MM.1S (cell line): ENCODE measurements at regions not wholly inside any gene's neighbourhood (a gene's known extent, or its start where the extent isn't known, plus 50 kb on each side); places are given as distances from the start of the nearest gene placed in this dataset.

Experiments used
- DNase-seq: peaks from one replicate; pipeline ENCODE4 v3.0.0-alpha.2; 2015
- H2AFZ ChIP-seq: fragments of 300-600 bp; sonication (generic); 2 replicates; pipeline ENCODE4 v1.6.0; 2016; ENCODE audit warnings: antibody characterized with exemption, low read length
- H3F3A ChIP-seq: fragments of 300-600 bp; sonication (generic); 2 replicates; pipeline ENCODE4 v1.6.1; 2016; ENCODE audit warnings: mild to moderate bottlenecking, antibody characterized with exemption, low read length, moderate library complexity, mixed read lengths; ENCODE audit not compliant: insufficient read depth
- H3K27ac ChIP-seq: fragments of 300-600 bp; sonication (generic); 2 replicates; pipeline ENCODE4 v1.5.1; 2016; ENCODE audit warnings: mild to moderate bottlenecking, low read length
- H3K27me3 ChIP-seq: fragments of 300-600 bp; sonication (generic); replicated peaks from 2 replicates; pipeline ENCODE4 v1.6.0; 2016; ENCODE audit warnings: low read length; ENCODE audit not compliant: insufficient read depth
- H3K36me3 ChIP-seq: fragments of 300-600 bp; sonication (generic); replicated peaks from 2 replicates; pipeline ENCODE4 v1.6.1; 2016; ENCODE audit warnings: mild to moderate bottlenecking, low read length, mixed read lengths; ENCODE audit not compliant: insufficient read depth
- H3K4me1 ChIP-seq: fragments of 300-600 bp; sonication (generic); 2 replicates; pipeline ENCODE4 v1.6.1; 2016; ENCODE audit warnings: low read length, mixed read lengths
- H3K4me2 ChIP-seq: fragments of 300-600 bp; sonication (generic); 2 replicates; pipeline ENCODE4 v1.6.0; 2016; ENCODE audit warnings: low read depth, low read length
- H3K4me3 ChIP-seq: fragments of 300-600 bp; sonication (generic); 2 replicates; pipeline ENCODE4 v1.5.1; 2016; ENCODE audit warnings: low read length, mixed read lengths
- H3K79me2 ChIP-seq: fragments of 300-600 bp; sonication (generic); 2 replicates; pipeline ENCODE4 v1.6.1; 2016; ENCODE audit warnings: mixed run types, low read length, mixed read lengths
- H3K9ac ChIP-seq: fragments of 300-600 bp; sonication (generic); 2 replicates; pipeline ENCODE4 v1.6.1; 2016; ENCODE audit warnings: low read length, mixed read lengths
- H3K9me2 ChIP-seq: fragments of 300-600 bp; sonication (generic); replicated peaks from 2 replicates; pipeline ENCODE4 v1.6.1; 2016; ENCODE audit warnings: mild to moderate bottlenecking, low read length, mixed read lengths; ENCODE audit not compliant: insufficient read depth
- H3K9me3 ChIP-seq: fragments of 300-600 bp; sonication (generic); replicated peaks from 2 replicates; pipeline ENCODE4 v1.6.1; 2016; ENCODE audit warnings: mild to moderate bottlenecking, low read length, mixed read lengths; ENCODE audit not compliant: insufficient read depth
- H4K20me1 ChIP-seq: fragments of 300-600 bp; sonication (generic); 2 replicates; pipeline ENCODE4 v1.6.1; 2016; ENCODE audit warnings: mild to moderate bottlenecking, low read length, moderate library complexity, mixed read lengths; ENCODE audit not compliant: insufficient read depth
- CTCF ChIP-seq: fragments of 300-600 bp; sonication (generic); IDR thresholded peaks from 2 replicates; pipeline ENCODE4 v1.5.1; 2016; ENCODE audit warnings: antibody characterized with exemption, low read length, mixed read lengths
- EZH2 ChIP-seq: fragments of 300-600 bp; sonication (generic); optimal IDR thresholded peaks from 2 replicates; pipeline ENCODE3; 2017; ENCODE audit warnings: low read depth, mild to moderate bottlenecking, antibody characterized with exemption, low read length, mixed read lengths
- EZH2phosphoT487 ChIP-seq: fragments of 300-600 bp; sonication (generic); IDR thresholded peaks from 2 replicates; pipeline ENCODE4 v1.6.1; 2018; ENCODE audit warnings: antibody characterized with exemption, low read length

GRCh38 chr2:16040271-16041010, 100.1 kb downstream of the MYCN start:
- H3K27ac ChIP-seq, result no peak overlapping the region

GRCh38 chr2:16039823-16040222, 99.5 kb downstream of the MYCN start:
- Histone ChIP-seq H4K20me1 (no peaks in the 10 kb centered on the region), H3K27ac (no peak overlapping the region)
- no peak for DNase-seq

More at GRCh38 chr2:16040271-16041010, 100.1 kb downstream of the MYCN start:
- Histone ChIP-seq H3K4me3 (no peak overlapping the region), H3K9me2 (no peaks in the 10 kb centered on the region), H3K4me2 (no peak overlapping the region), H2AFZ (no peak overlapping the region), H3K27me3 (no peaks in the 10 kb centered on the region), H3K9ac (no peak overlapping the region), H3K36me3 (no peaks in the 10 kb centered on the region), H3K9me3 (no peaks in the 10 kb centered on the region), H4K20me1 (no peaks in the 10 kb centered on the region), H3K4me1 (no peaks in the 10 kb centered on the region), H3K79me2 (no peaks in the 10 kb centered on the region), H3F3A (no peaks in the 10 kb centered on the region)
- TF ChIP-seq CTCF (no peak), EZH2 (no peak), EZH2phosphoT487 (no peak)
- no peak for DNase-seq

GRCh38 chr2:16039055-16039454, 98.7 kb downstream of the MYCN start:
- Histone ChIP-seq H3K4me1 (no peaks in the 10 kb centered on the region), H3K4me3 (no peak overlapping the region), H3K36me3 (no peaks in the 10 kb centered on the region), H3K27ac (no peak overlapping the region), H3K9me3 (no peaks in the 10 kb centered on the region), H2AFZ (no peak overlapping the region), H4K20me1 (no peaks in the 10 kb centered on the region), H3K27me3 (no peaks in the 10 kb centered on the region), H3K9ac (no peak overlapping the region), H3F3A (no peaks in the 10 kb centered on the region), H3K4me2 (no peak overlapping the region), H3K79me2 (no peaks in the 10 kb centered on the region), H3K9me2 (no peaks in the 10 kb centered on the region)
- no peak for DNase-seq
- no peak for TF ChIP-seq CTCF
- TF ChIP-seq EZH2phosphoT487, result no peak
- TF ChIP-seq EZH2, result no peak

More at GRCh38 chr2:16039823-16040222, 99.5 kb downstream of the MYCN start:
- Histone ChIP-seq H3K4me1 (no peaks in the 10 kb centered on the region), H3K4me2 (no peak overlapping the region), H3K9me2 (no peaks in the 10 kb centered on the region), H3K36me3 (no peaks in the 10 kb centered on the region), H2AFZ (no peak overlapping the region), H3K27me3 (no peaks in the 10 kb centered on the region), H3K4me3 (no peak overlapping the region), H3K9me3 (no peaks in the 10 kb centered on the region), H3K79me2 (no peaks in the 10 kb centered on the region), H3K9ac (no peak overlapping the region), H3F3A (no peaks in the 10 kb centered on the region)
- TF ChIP-seq EZH2phosphoT487, result no peak
- no peak for TF ChIP-seq CTCF
- TF ChIP-seq EZH2, result no peak
